Psoas muscle (tissue), 7 donors: ENCODE measurements at regions not wholly inside any gene's neighbourhood (a gene's known extent, or its start where the extent isn't known, plus 50 kb on each side); places are given as distances from the start of the nearest gene placed in this dataset.

Experiments
- ATAC-seq, 4 donors: fragments of 200-7000 bp; cut with Tn5 transposase; one replicate each; pipeline ENCODE4 v1.9.1; 2020; ENCODE audit warnings: moderate library complexity in 3 of 4, mild to moderate bottlenecking in 2 of 4
- DNase-seq, 2 donors: peaks; one replicate each; pipeline ENCODE4 v3.0.0-alpha.2; 2020
- H3K27ac ChIP-seq: fragments of 200-600 bp; one replicate; pipeline ENCODE4 v1.8.0; 2022
- H3K27me3 ChIP-seq, 3 donors: fragments of 200-600 bp in 1 of 3; one replicate each; pipeline versions ENCODE4 v1.6.1 to v1.8.0; 2013 to 2022; ENCODE audit warnings: low read length in 2 of 3, mild to moderate bottlenecking in 2 of 3, moderate library complexity in 1 of 3; ENCODE audit not compliant: insufficient read depth in 3 of 3
- H3K36me3 ChIP-seq, 2 donors: fragments of 200-600 bp in 1 of 2; one replicate each; pipeline versions ENCODE4 v1.6.1 to v1.8.0; 2013 to 2022; ENCODE audit warnings: low read depth in 1 of 2, mild to moderate bottlenecking in 1 of 2, moderate library complexity in 1 of 2; ENCODE audit not compliant: insufficient read depth in 1 of 2
- H3K4me1 ChIP-seq: fragments of 200-600 bp; one replicate; pipeline ENCODE4 v1.8.0; 2022
- H3K4me3 ChIP-seq: fragments of 200-600 bp; one replicate; pipeline ENCODE4 v1.8.0; 2022; ENCODE audit warnings: mild to moderate bottlenecking
- H3K9me3 ChIP-seq: fragments of 200-600 bp; one replicate; pipeline ENCODE4 v1.8.0; 2022
- WGBS, 3 donors: extraction: QIAGEN DNeasy Blood & Tissue Kit; methylation state at CpG; one replicate each; pipeline versions ENCODE4 v1.1.6 to v1.1.7; 2013; 5-methylcytosine and 5-hydroxymethylcytosine counted together
- intact Hi-C, 2 donors: fragments of 100-400 bp; cut with DNase I; formaldehyde crosslinking; loops; one replicate each; pipeline versions ENCODE4 v1.11.0 to v1.14.2; 2022
- TF ChIP-seq, protein P1 (sequence below): fragments of 200-600 bp; IDR thresholded peaks from one replicate; pipeline ENCODE4 v1.8.0; 2022; ENCODE audit warnings: antibody characterized with exemption
- donor health status: healthy with polysubstance abuse.
- donor health status: DM: no; HTN: no; CAD: no; lungs with moderate emphysema.
- donor health status: Bipolar disorder and iron deficiency.
- donor health status: healthy.
- donor health status: DM: yes; HTN: yes; CAD: no.
- donor health status: DM: no; HTN: no; CAD: no.
- donor health status: DM: yes; HTN: yes; CAD: no.

DNA sequence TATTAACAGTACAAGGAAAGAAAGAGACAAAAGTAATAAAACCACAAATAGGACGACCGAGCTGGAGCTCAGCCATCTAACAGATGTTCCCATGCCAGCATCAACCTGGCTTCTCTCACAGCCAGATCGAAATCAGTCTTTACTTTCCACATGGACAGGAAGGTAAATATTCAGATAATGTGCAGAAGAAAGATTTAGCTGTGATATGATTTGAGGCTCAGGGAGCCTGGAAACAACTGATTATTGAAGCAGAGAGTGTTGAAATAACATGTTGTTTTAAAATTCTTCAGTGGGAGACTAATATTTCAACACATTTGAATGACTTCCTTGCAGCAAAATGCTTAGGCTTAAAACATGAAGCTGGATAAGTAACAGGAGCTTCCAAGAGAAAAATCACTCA, 546.8 kb downstream of the ETS1 start:
- Histone ChIP-seq H3K27ac (no peak overlapping the region), H3K36me3 (no peaks in the 10 kb centered on the region), H3K9me3 (no peaks in the 10 kb centered on the region), H3K4me1 (no peaks in the 10 kb centered on the region), H3K27me3 (peaks cover 0 to 6% (median 0%) of the 10 kb centered on the region in 3 donors), H3K4me3 (no peak overlapping the region)
- intact Hi-C loops: no loop called here
- TF ChIP-seq, protein P1, sequence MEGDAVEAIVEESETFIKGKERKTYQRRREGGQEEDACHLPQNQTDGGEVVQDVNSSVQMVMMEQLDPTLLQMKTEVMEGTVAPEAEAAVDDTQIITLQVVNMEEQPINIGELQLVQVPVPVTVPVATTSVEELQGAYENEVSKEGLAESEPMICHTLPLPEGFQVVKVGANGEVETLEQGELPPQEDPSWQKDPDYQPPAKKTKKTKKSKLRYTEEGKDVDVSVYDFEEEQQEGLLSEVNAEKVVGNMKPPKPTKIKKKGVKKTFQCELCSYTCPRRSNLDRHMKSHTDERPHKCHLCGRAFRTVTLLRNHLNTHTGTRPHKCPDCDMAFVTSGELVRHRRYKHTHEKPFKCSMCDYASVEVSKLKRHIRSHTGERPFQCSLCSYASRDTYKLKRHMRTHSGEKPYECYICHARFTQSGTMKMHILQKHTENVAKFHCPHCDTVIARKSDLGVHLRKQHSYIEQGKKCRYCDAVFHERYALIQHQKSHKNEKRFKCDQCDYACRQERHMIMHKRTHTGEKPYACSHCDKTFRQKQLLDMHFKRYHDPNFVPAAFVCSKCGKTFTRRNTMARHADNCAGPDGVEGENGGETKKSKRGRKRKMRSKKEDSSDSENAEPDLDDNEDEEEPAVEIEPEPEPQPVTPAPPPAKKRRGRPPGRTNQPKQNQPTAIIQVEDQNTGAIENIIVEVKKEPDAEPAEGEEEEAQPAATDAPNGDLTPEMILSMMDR: no peak
- DNase-seq: no peak
- WGBS, 3 donors: 23 to 39% (median 32%) methylated on average over 3 of the region's 3 CpGs
- no peak for ATAC-seq

DNA sequence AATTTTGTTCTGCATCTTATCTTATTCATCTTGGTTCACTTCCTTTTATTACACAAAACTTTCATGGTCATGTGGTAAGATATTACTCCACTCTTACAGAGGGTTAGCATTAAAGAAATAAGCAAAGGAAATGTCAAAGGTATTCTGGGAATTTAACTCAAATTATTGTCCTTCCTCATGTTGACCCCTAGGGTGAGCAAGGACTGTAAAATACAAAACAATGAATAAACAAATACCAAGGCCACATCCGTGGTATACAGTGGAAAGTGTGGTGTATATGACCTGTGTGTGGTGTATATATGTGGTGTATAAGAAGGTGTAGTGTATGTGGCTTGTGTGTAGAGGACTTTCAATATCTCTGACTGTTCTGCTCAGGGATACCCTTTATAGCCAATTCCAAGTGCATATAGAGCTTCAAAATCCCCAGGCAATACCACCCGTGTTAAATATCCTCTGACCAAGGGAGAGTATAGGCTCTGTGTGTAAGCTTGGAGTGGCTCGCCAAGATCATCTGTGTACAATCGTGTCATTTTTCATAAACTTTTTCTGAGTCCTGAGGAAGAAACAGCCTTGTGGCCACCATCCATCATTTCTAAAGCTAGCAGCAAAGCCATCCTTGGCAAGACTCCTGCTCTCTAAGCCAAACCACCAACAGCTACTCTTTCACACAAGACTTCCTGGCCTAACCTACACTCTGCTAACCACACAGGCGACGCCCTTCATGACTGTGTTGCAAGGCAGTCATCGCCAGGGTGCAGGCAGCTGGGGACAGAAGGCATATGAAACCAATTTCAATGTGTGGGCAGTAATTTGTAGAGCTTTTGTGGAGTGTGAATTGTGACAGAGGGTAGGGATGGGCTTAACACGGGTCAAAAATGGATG, 548.0 kb downstream of the ETS1 start:
- Histone ChIP-seq H3K27me3 (peaks cover 0 to 6% (median 0%) of the 10 kb centered on the region in 3 donors), H3K4me3 (no peak overlapping the region), H3K4me1 (no peaks in the 10 kb centered on the region), H3K9me3 (no peaks in the 10 kb centered on the region), H3K27ac (no peak overlapping the region), H3K36me3 (no peaks in the 10 kb centered on the region)
- TF ChIP-seq, protein P1: no peak
- 26 to 46% (median 28%) methylated on average over 8 of the region's 8 CpGs for WGBS, 3 donors
- intact Hi-C loops: loop anchor here (10.0 kb wide), 3 partner anchors 595 to 915 kb away; no protein-coding TSS in a partner anchor
- DNase-seq: peak; percentile 52 to 72
- peak; percentile 60 to 86 (median 78) for ATAC-seq

DNA sequence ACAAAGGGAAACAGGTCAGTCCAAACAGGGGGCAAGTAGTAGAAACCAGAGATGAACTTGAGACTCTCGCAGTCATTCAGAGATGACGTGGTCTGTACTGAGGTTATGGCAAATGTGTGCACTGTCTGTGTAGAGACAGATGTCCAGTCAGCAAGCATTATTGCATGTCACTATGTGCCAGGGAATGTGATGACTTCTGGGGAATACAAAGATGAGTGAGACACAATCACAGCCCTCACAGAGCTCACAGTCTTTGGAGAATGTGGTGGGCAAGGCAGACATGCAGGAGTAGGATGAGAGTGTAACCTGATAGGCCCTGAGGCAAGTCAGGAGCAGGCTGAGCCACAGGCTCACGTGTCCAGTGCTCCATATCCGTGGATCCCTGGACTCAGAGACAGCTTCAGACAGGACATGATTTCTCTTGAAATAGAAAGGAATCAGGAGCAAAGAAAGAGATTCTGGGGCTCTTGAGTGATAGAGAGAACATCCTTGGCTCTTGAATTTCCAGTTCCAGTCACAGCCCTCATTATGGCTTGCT, 550.7 kb downstream of the ETS1 start:
- no peak overlapping the region for H3K27ac ChIP-seq
- 39 to 59% (median 41%) methylated on average over 4 of the region's 4 CpGs for WGBS, 3 donors
- no peaks in the 10 kb centered on the region for H3K4me1 ChIP-seq
- TF ChIP-seq, protein P1: no peak
- no peak overlapping the region for H3K4me3 ChIP-seq
- intact Hi-C loops: loop anchor here (10.0 kb wide), 3 partner anchors 598 to 918 kb away; no protein-coding TSS in a partner anchor
- no peaks in the 10 kb centered on the region for H3K36me3 ChIP-seq
- H3K27me3 ChIP-seq: peaks cover 0 to 6% (median 0%) of the 10 kb centered on the region in 3 donors
- ATAC-seq: no peak
- no peak for DNase-seq
- no peaks in the 10 kb centered on the region for H3K9me3 ChIP-seq

DNA sequence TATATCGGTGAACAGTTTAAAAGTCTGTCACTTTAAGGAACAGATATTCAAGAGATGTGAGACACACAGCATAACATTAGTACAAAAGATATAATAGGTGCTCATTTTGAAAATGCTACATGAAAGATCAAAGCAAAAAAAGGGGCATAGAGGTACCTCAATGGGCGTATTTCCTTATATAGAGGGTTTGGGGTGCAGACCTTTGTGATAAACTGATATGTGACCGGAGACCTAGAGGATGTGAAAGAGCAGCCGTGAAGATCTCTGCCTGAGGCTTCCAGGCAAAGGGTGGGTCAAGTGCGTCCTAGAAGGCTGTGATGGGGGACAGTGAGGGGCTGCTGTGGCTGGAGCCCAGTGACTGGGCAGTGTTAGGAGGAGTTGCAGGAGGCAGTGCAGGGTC, 551.4 kb downstream of the ETS1 start:
- intact Hi-C loops: loop anchor here (10.0 kb wide), 3 partner anchors 599 to 919 kb away; no protein-coding TSS in a partner anchor
- Histone ChIP-seq H3K4me1 (no peaks in the 10 kb centered on the region), H3K4me3 (no peak overlapping the region), H3K27me3 (peaks cover 0 to 6% (median 0%) of the 10 kb centered on the region in 3 donors), H3K9me3 (no peaks in the 10 kb centered on the region), H3K27ac (no peak overlapping the region), H3K36me3 (no peaks in the 10 kb centered on the region)
- TF ChIP-seq, protein P1: no peak
- ATAC-seq (no peak), DNase-seq (no peak)
- 82 to 86% (median 83%) methylated on average over 5 of the region's 5 CpGs for WGBS, 3 donors
